ENCODE measurements at regions not wholly inside any gene's neighbourhood (a gene's known extent, or its start where the extent isn't known, plus 50 kb on each side); places are given as distances from the start of the nearest gene placed in this dataset.

DNA sequence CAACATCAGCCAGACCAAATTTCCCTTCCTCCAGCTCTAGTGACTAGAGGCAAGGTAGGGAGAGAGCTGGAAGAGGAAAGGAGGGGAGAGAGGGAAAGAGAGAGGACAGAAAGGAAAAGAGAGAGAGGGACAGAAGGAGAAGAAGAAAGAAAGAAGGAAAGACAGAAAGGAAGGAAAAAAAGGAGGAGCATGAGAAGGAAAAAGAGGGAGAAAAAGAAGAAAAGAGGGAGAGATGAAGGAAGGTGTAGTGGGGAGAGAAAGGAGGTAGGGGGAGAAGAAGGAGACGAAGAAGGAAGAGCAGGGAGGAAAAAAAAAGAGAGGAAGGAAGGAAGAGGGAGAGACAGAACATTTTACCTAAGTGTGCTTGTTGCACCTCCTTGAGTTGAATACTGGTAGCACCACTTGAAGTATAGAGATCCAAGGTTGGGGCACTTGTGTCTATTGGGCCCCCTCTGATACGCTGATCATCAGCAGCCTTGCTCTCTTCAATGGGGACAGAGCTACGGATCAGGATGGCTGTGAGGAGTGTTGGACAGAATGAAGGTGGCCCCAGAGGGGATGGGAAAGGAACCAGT lies 232.5 kb downstream of the SUDS3 start:
- no peak overlapping the region for H3K4me3 ChIP-seq (ENCODE audit: low read depth, low read length)
- no peak for DNase-seq (ENCODE audit: low read depth)
- TF ChIP-seq CTCF (IDR thresholded peaks at IDR 0.05; ENCODE audit: low read depth, low read length, missing control alignments), result no peak
- in situ Hi-C loops (cut with HindIII; ENCODE audit: low sequenced_read_pairs), result no loop called here

GRCh38 chr12:118611295-118611694 lies 234.9 kb downstream of the SUDS3 start:
- no peak for TF ChIP-seq CTCF (IDR thresholded peaks at IDR 0.05; ENCODE audit: low read depth, low read length, missing control alignments)
- H3K4me3 ChIP-seq (ENCODE audit: low read depth, low read length), result no peak overlapping the region
- no peak for DNase-seq (ENCODE audit: low read depth)
- in situ Hi-C loops (cut with HindIII; ENCODE audit: low sequenced_read_pairs), result no loop called here

DNA sequence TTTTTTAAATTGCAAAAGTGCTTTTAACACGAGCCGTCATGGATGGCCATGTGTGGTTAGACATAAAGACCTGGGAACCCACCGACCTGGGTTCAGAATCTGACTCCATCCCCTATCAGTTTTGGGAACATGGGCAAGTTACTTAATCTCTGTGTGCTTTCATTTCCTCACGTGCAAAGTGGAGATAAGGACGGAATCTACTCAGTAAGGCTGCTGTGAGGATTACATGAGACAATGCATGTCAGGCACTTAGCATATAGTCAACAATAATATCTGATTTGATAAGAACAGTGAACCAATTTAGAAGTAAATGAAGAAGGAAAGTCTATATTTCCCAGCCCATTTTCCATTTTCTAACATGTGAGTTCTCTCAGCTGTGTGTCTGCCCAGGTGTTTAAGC lies 235.4 kb downstream of the SUDS3 start:
- no peak for TF ChIP-seq CTCF (IDR thresholded peaks at IDR 0.05; ENCODE audit: low read depth, low read length, missing control alignments)
- no peak for DNase-seq (ENCODE audit: low read depth)
- no peak overlapping the region for H3K4me3 ChIP-seq (ENCODE audit: low read depth, low read length)
- in situ Hi-C loops (cut with HindIII; ENCODE audit: low sequenced_read_pairs), result no loop called here

DNA sequence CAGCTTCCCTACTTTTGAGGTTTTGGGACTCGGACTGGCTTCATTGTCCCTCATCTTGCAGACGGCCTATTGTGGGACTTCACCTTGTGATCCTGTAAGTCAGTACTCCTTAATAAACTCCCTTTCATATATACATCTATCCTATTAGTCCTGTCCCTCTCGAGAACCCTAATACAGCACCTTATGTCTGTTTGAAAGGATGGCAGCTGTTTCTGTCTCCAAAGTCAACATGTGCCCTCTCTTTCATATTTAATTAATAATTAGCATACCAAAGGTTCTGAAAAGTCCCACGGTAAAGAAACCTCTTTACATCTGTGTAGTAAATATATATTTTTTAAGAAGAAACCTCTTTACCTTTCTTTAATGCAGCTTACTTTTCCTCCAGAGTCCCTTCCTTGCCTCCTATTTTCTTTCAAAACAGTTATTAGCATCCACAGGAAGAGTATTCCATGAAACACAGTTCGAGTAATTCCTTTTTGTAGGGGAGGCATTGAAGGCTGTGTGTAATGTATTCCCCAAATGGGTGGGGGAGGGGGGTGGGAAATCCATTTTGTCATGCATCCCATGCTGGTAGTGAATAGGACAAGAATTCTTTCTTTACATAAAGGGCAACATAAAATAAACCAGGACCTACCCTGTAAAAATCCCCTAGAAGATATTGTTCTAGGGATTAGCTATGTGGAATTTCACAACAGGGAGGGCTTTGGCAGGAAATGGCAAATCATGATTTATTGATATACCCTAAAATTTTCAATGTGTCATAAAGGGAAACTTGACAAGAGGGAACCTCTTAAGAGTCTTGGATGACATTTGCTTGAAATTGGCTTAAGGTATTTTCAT lies 241.5 kb downstream of the SUDS3 start:
- in situ Hi-C loops (cut with HindIII; ENCODE audit: low sequenced_read_pairs), result no loop called here
- no peak overlapping the region for H3K4me3 ChIP-seq (ENCODE audit: low read depth, low read length)
- no peak for TF ChIP-seq CTCF (IDR thresholded peaks at IDR 0.05; ENCODE audit: low read depth, low read length, missing control alignments)
- no peak for DNase-seq (ENCODE audit: low read depth)

GRCh38 chr12:118618695-118619094 lies 242.3 kb downstream of the SUDS3 start:
- in situ Hi-C loops (cut with HindIII; ENCODE audit: low sequenced_read_pairs), result no loop called here
- no peak for TF ChIP-seq CTCF (IDR thresholded peaks at IDR 0.05; ENCODE audit: low read depth, low read length, missing control alignments)
- no peak for DNase-seq (ENCODE audit: low read depth)
- no peak overlapping the region for H3K4me3 ChIP-seq (ENCODE audit: low read depth, low read length)

GRCh38 chr12:118625050-118625675 lies 248.8 kb downstream of the SUDS3 start:
- DNase-seq (ENCODE audit: low read depth), result no peak
- H3K4me3 ChIP-seq (ENCODE audit: low read depth, low read length), result no peak overlapping the region
- in situ Hi-C loops (cut with HindIII; ENCODE audit: low sequenced_read_pairs), result no loop called here
- no peak for TF ChIP-seq CTCF (IDR thresholded peaks at IDR 0.05; ENCODE audit: low read depth, low read length, missing control alignments)

Measured in astrocyte of the cerebellum (primary cell).